Skin epidermis (tissue), 12 donors: ENCODE measurements at regions not wholly inside any gene's neighbourhood (a gene's known extent, or its start where the extent isn't known, plus 50 kb on each side); places are given as distances from the start of the nearest gene placed in this dataset.
"Not testable (repeated sequence)": the region's sequence is repeated elsewhere in the genome, so short reads cannot be mapped to it uniquely, and the experiment has no call there.

Source experiments
- H3K27ac ChIP-seq, 21 experiments: fragments of 200-600 bp; sonication (generic) in 11 of 21; one replicate each; pipeline ENCODE4 v1.5.0; 2020; ENCODE audit warnings: mild to moderate bottlenecking in 3 of 21, inconsistent platforms in 2 of 21, moderate library complexity in 2 of 21
- H3K4me3 ChIP-seq, 7 experiments: fragments of 200-600 bp; sonication (generic) in 2 of 7; one replicate each; pipeline ENCODE4 v1.5.0; 2020; ENCODE audit warnings: inconsistent platforms in 2 of 7, mild to moderate bottlenecking in 2 of 7, moderate library complexity in 1 of 7

- no peak overlapping the region for H3K4me3 ChIP-seq
- no peak overlapping the region for H3K27ac ChIP-seq
Observed at GRCh38 chr7:124275411-124275810, 242.5 kb upstream of the TMEM229A start.

GRCh38 chr7:124269774-124270173 is 236.9 kb upstream of the TMEM229A start:
- Histone ChIP-seq H3K4me3 (no peak overlapping the region), H3K27ac (no peak overlapping the region)

GRCh38 chr7:124267154-124267553 is 234.3 kb upstream of the TMEM229A start:
- Histone ChIP-seq H3K4me3 (no peak overlapping the region), H3K27ac (no peak overlapping the region)

GRCh38 chr7:124263232-124263827 is 230.5 kb upstream of the TMEM229A start:
- H3K27ac ChIP-seq = no peak overlapping the region
- H3K4me3 ChIP-seq = no peak overlapping the region

GRCh38 chr7:124261710-124262109 is 228.8 kb upstream of the TMEM229A start:
- Histone ChIP-seq H3K4me3 (no peak overlapping the region), H3K27ac (no peak overlapping the region)

GRCh38 chr7:124257638-124258308 is 224.9 kb upstream of the TMEM229A start:
- no peak overlapping the region for H3K27ac ChIP-seq
- H3K4me3 ChIP-seq = no peak overlapping the region

- H3K4me3 ChIP-seq = no peak overlapping the region
- no peak overlapping the region for H3K27ac ChIP-seq
Observed at GRCh38 chr7:124255041-124255655, 222.3 kb upstream of the TMEM229A start.

GRCh38 chr7:124254396-124254795 is 221.5 kb upstream of the TMEM229A start:
- no peak overlapping the region for H3K4me3 ChIP-seq
- no peak overlapping the region for H3K27ac ChIP-seq

- no peak overlapping the region for H3K27ac ChIP-seq
- H3K4me3 ChIP-seq = no peak overlapping the region
Observed at GRCh38 chr7:124251636-124252035, 218.8 kb upstream of the TMEM229A start.

- no peak overlapping the region for H3K27ac ChIP-seq
- H3K4me3 ChIP-seq = no peak overlapping the region
Observed at GRCh38 chr7:124250297-124251034, 217.6 kb upstream of the TMEM229A start.

GRCh38 chr7:124247691-124248090 is 214.8 kb upstream of the TMEM229A start:
- Histone ChIP-seq H3K4me3 (no peak overlapping the region), H3K27ac (no peak overlapping the region)

GRCh38 chr7:124246262-124246863 is 213.5 kb upstream of the TMEM229A start:
- H3K4me3 ChIP-seq = no peak overlapping the region

GRCh38 chr7:124244469-124244868 is 211.6 kb upstream of the TMEM229A start:
- not testable (repeated sequence) for H3K4me3 ChIP-seq, H3K27ac ChIP-seq

More at GRCh38 chr7:124246262-124246863, 213.5 kb upstream of the TMEM229A start:
- no peak overlapping the region for H3K27ac ChIP-seq

GRCh38 chr7:124219681-124220080 is 186.8 kb upstream of the TMEM229A start:
- Histone ChIP-seq H3K4me3 (no peak overlapping the region), H3K27ac (no peak overlapping the region)

- no peak overlapping the region for H3K4me3 ChIP-seq
Observed at GRCh38 chr7:124208642-124209041, 175.8 kb upstream of the TMEM229A start.

GRCh38 chr7:124208173-124208572 is 175.3 kb upstream of the TMEM229A start:
- Histone ChIP-seq H3K27ac (no peak overlapping the region), H3K4me3 (no peak overlapping the region)

More at GRCh38 chr7:124208642-124209041, 175.8 kb upstream of the TMEM229A start:
- H3K27ac ChIP-seq = no peak overlapping the region

GRCh38 chr7:124205526-124205925 is 172.7 kb upstream of the TMEM229A start:
- no peak overlapping the region for H3K27ac ChIP-seq
- no peak overlapping the region for H3K4me3 ChIP-seq

GRCh38 chr7:124202546-124202945 is 169.7 kb upstream of the TMEM229A start:
- Histone ChIP-seq H3K27ac (no peak overlapping the region), H3K4me3 (no peak overlapping the region)

GRCh38 chr7:124201768-124202349 is 169.0 kb upstream of the TMEM229A start:
- Histone ChIP-seq H3K27ac (no peak overlapping the region), H3K4me3 (no peak overlapping the region)

- Histone ChIP-seq H3K27ac (no peak overlapping the region), H3K4me3 (no peak overlapping the region)
Observed at GRCh38 chr7:124196519-124196918, 163.7 kb upstream of the TMEM229A start.
